ENCODE measurements at regions not wholly inside any gene's neighbourhood (a gene's known extent, or its start where the extent isn't known, plus 50 kb on each side); places are given as distances from the start of the nearest gene placed in this dataset.

- Histone ChIP-seq H3K9me1 (ENCODE audit: insufficient read depth, low read length) (no peaks in the 10 kb centered on the region), H3K79me1 (ENCODE audit: low read depth in 1 of 2, low read length in 2 of 2) (no peaks in the 10 kb centered on the region), H3K18ac (ENCODE audit: low read depth, low read length) (no peak overlapping the region), H4K20me1 (ENCODE audit: insufficient read depth, low read length) (no peaks in the 10 kb centered on the region), H3K4me1 (ENCODE audit: control insufficient read depth, insufficient read depth, low read length) (no peaks in the 10 kb centered on the region), H3K9me3 (ENCODE audit: control insufficient read depth, insufficient read depth, low read length) (no peaks in the 10 kb centered on the region), H3K4me2 (ENCODE audit: low read depth, low read length) (no peak overlapping the region), H2AK9ac (replicated peaks; ENCODE audit: low read depth, low read length, poor library complexity) (no peak overlapping the region), H3K27ac (ENCODE audit: insufficient read depth, low read length) (no peak overlapping the region), H4K8ac (ENCODE audit: low read depth in 2 of 2, low read length in 2 of 2) (no peak overlapping the region), H3K36me3 (ENCODE audit: control insufficient read depth, insufficient read depth, low read length) (no peaks in the 10 kb centered on the region), H4K5ac (ENCODE audit: low read depth, low read length) (no peak overlapping the region), H3K9ac (ENCODE audit: low read depth, low read length) (no peak overlapping the region), H2BK120ac (ENCODE audit: low read depth, low read length) (no peak overlapping the region), H2BK20ac (ENCODE audit: low read depth, low read length) (no peak overlapping the region), H3K14ac (replicated peaks; ENCODE audit: low read depth, low read length) (no peak overlapping the region), H3K4me3 (ENCODE audit: insufficient read depth, low read depth, low read length) (no peak overlapping the region), H3K4ac (ENCODE audit: low read depth, low read length) (no peak overlapping the region), H3K27me3 (ENCODE audit: control insufficient read depth, insufficient read depth, low read length) (no peaks in the 10 kb centered on the region), H2BK5ac (ENCODE audit: low read depth, low read length, poor library complexity, severe bottlenecking) (no peak overlapping the region), H2AFZ (replicated peaks; ENCODE audit: low read length, poor library complexity) (no peak overlapping the region), H2AK5ac (ENCODE audit: low read depth, low read length) (no peak overlapping the region), H3K23ac (ENCODE audit: low read depth, low read length) (no peak overlapping the region), H2BK15ac (ENCODE audit: low read depth, low read length) (no peak overlapping the region), H4K91ac (ENCODE audit: insufficient read depth, low read depth, low read length) (no peak overlapping the region), H3K56ac (ENCODE audit: extremely low read depth, insufficient read depth, low read length) (no peak overlapping the region)
- TF ChIP-seq POLR2A (IDR thresholded peaks at IDR 0.05; ENCODE audit: low read depth, low read length): no peak
- ATAC-seq (ENCODE audit: low read depth) (no peak), DNase-seq (no peak)
- intact Hi-C loops (cut with micrococcal nuclease) (no loop called here), in situ Hi-C loops (cut with MboI; ENCODE audit: low sequenced_read_pairs) (no loop called here), dilution Hi-C loops (cut with HindIII; ENCODE audit: low sequenced_read_pairs, unreplicated experiment) (no loop called here)
- no CpG with 5 or more reads among the region's 4 CpGs for WGBS, 2 experiments (ENCODE audit: extremely low coverage in 2 of 2, insufficient read length in 1 of 2)
- ChIA-PET CTCF (no interaction called here), POLR2A (ENCODE audit: unreplicated experiment) (no interaction called here)
- no TSS peak for BruUV-seq (replicated peaks)
Observed at GRCh38 chr20:11761497-11761896, 156.2 kb upstream of the BTBD3 start.
